ENCODE measurements at regions not wholly inside any gene's neighbourhood (a gene's known extent, or its start where the extent isn't known, plus 50 kb on each side); places are given as distances from the start of the nearest gene placed in this dataset.
"Not testable (repeated sequence)": the region's sequence is repeated elsewhere in the genome, so short reads cannot be mapped to it uniquely, and the experiment has no call there.

GRCh38 chr6:74346936-74347535 lies 651.0 kb downstream of the CD109 start:
- H3K4me2 ChIP-seq (replicated peaks; ENCODE audit: low read depth, low read length, poor library complexity, severe bottlenecking) = no peak overlapping the region
- H3K27ac ChIP-seq (ENCODE audit: low read length in 2 of 2) = no peak overlapping the region
- DNase-seq = no peak
- CTCF ChIA-PET = no interaction called here
- POLR2A ChIA-PET = no interaction called here
- H3K27ac Mint-ChIP-seq = no peak overlapping the region
- H3K36me3 ChIP-seq (replicated peaks in 1 of 2; ENCODE audit: control extremely low read depth in 1 of 2, control insufficient read depth in 1 of 2, extremely low read depth in 1 of 2, insufficient read depth in 2 of 2, low read length in 1 of 2) = no peaks in the 10 kb centered on the region
- H2AFZ ChIP-seq (ENCODE audit: insufficient read depth, low read depth, low read length, poor library complexity, severe bottlenecking) = no peak overlapping the region
- no peaks in the 10 kb centered on the region for H3K9me3 Mint-ChIP-seq (ENCODE audit: insufficient read depth)
- H4K20me1 ChIP-seq (ENCODE audit: control insufficient read depth, insufficient read depth, low read length, poor library complexity, severe bottlenecking) = no peaks in the 10 kb centered on the region
- no peak for ATAC-seq (ENCODE audit: low read depth)
- H3K27me3 ChIP-seq (replicated peaks in 1 of 4; ENCODE audit: control extremely low read depth in 1 of 4, control insufficient read depth in 3 of 4, insufficient read depth in 4 of 4, low read length in 3 of 4) = no peaks in the 10 kb centered on the region
- no CpG with 5 or more reads among the region's 4 CpGs for WGBS (ENCODE audit: insufficient coverage)
- no peak overlapping the region for H3K4me3 Mint-ChIP-seq
- H3K4me1 ChIP-seq (ENCODE audit: control insufficient read depth in 2 of 2, insufficient read depth in 2 of 2, low read length in 2 of 2) = no peaks in the 10 kb centered on the region
- intact Hi-C loops (cut with micrococcal nuclease) = no loop called here
- H3K4me3 ChIP-seq (ENCODE audit: control extremely low read depth in 1 of 5, extremely low read depth in 1 of 5, insufficient read depth in 1 of 5, low read depth in 2 of 5, low read length in 4 of 5) = no peak overlapping the region
- no peaks in the 10 kb centered on the region for H3K4me1 Mint-ChIP-seq
- H3K79me2 ChIP-seq (ENCODE audit: control insufficient read depth, insufficient read depth, low read length) = no peaks in the 10 kb centered on the region
- no peak overlapping the region for H3K9ac ChIP-seq (ENCODE audit: low read length)
- no peaks in the 10 kb centered on the region for H3K27me3 Mint-ChIP-seq
- TF ChIP-seq, protein P1, sequence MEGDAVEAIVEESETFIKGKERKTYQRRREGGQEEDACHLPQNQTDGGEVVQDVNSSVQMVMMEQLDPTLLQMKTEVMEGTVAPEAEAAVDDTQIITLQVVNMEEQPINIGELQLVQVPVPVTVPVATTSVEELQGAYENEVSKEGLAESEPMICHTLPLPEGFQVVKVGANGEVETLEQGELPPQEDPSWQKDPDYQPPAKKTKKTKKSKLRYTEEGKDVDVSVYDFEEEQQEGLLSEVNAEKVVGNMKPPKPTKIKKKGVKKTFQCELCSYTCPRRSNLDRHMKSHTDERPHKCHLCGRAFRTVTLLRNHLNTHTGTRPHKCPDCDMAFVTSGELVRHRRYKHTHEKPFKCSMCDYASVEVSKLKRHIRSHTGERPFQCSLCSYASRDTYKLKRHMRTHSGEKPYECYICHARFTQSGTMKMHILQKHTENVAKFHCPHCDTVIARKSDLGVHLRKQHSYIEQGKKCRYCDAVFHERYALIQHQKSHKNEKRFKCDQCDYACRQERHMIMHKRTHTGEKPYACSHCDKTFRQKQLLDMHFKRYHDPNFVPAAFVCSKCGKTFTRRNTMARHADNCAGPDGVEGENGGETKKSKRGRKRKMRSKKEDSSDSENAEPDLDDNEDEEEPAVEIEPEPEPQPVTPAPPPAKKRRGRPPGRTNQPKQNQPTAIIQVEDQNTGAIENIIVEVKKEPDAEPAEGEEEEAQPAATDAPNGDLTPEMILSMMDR (IDR thresholded peaks at IDR 0.05) = no peak
- TF ChIP-seq EZH2 (IDR thresholded peaks at IDR 0.05; ENCODE audit: borderline replicate concordance, insufficient read depth, low read depth, low read length, poor library complexity, severe bottlenecking) = no peak
- H3K9me3 ChIP-seq (ENCODE audit: control extremely low read depth in 1 of 3, control insufficient read depth in 2 of 3, insufficient read depth in 1 of 3, low read length in 2 of 3) = peaks cover 0 to 3% (median 0%) of the 10 kb centered on the region in 3 donors

GRCh38 chr6:74343804-74344203 lies 647.8 kb downstream of the CD109 start:
- H3K4me2 ChIP-seq (replicated peaks; ENCODE audit: low read depth, low read length, poor library complexity, severe bottlenecking) = no peak overlapping the region
- no peaks in the 10 kb centered on the region for H3K4me1 ChIP-seq (ENCODE audit: control insufficient read depth in 2 of 2, insufficient read depth in 2 of 2, low read length in 2 of 2)
- H3K27ac ChIP-seq (ENCODE audit: low read length in 2 of 2) = no peak overlapping the region
- no peaks in the 10 kb centered on the region for H4K20me1 ChIP-seq (ENCODE audit: control insufficient read depth, insufficient read depth, low read length, poor library complexity, severe bottlenecking)
- H3K27me3 ChIP-seq (replicated peaks in 1 of 4; ENCODE audit: control extremely low read depth in 1 of 4, control insufficient read depth in 3 of 4, insufficient read depth in 4 of 4, low read length in 3 of 4) = no peaks in the 10 kb centered on the region
- TF ChIP-seq, protein P1 (IDR thresholded peaks at IDR 0.05) = no peak
- no peak for TF ChIP-seq EZH2 (IDR thresholded peaks at IDR 0.05; ENCODE audit: borderline replicate concordance, insufficient read depth, low read depth, low read length, poor library complexity, severe bottlenecking)
- DNase-seq (no peak), ATAC-seq (ENCODE audit: low read depth) (no peak)
- Mint-ChIP-seq H3K9me3 (ENCODE audit: insufficient read depth) (peaks cover 2% of the 10 kb centered on the region), H3K27ac (no peak overlapping the region), H3K4me1 (no peaks in the 10 kb centered on the region), H3K4me3 (no peak overlapping the region), H3K27me3 (no peaks in the 10 kb centered on the region)
- H2AFZ ChIP-seq (ENCODE audit: insufficient read depth, low read depth, low read length, poor library complexity, severe bottlenecking) = no peak overlapping the region
- no peak overlapping the region for H3K4me3 ChIP-seq (ENCODE audit: control extremely low read depth in 1 of 5, extremely low read depth in 1 of 5, insufficient read depth in 1 of 5, low read depth in 2 of 5, low read length in 4 of 5)
- WGBS (ENCODE audit: insufficient coverage) = no CpG with 5 or more reads among the region's 3 CpGs
- POLR2A ChIA-PET = no interaction called here
- no peaks in the 10 kb centered on the region for H3K79me2 ChIP-seq (ENCODE audit: control insufficient read depth, insufficient read depth, low read length)
- peaks cover 0 to 3% (median 0%) of the 10 kb centered on the region in 3 donors for H3K9me3 ChIP-seq (ENCODE audit: control extremely low read depth in 1 of 3, control insufficient read depth in 2 of 3, insufficient read depth in 1 of 3, low read length in 2 of 3)
- CTCF ChIA-PET = no interaction called here
- H3K9ac ChIP-seq (ENCODE audit: low read length) = no peak overlapping the region
- no peaks in the 10 kb centered on the region for H3K36me3 ChIP-seq (replicated peaks in 1 of 2; ENCODE audit: control extremely low read depth in 1 of 2, control insufficient read depth in 1 of 2, extremely low read depth in 1 of 2, insufficient read depth in 2 of 2, low read length in 1 of 2)
- intact Hi-C loops (cut with micrococcal nuclease) = no loop called here

- H3K4me2 ChIP-seq (replicated peaks; ENCODE audit: low read depth, low read length, poor library complexity, severe bottlenecking); H2AFZ ChIP-seq (ENCODE audit: insufficient read depth, low read depth, low read length, poor library complexity, severe bottlenecking); POLR2A ChIA-PET; DNase-seq; H3K27me3 Mint-ChIP-seq; H3K27ac Mint-ChIP-seq; H3K79me2 ChIP-seq (ENCODE audit: control insufficient read depth, insufficient read depth, low read length); H3K9me3 ChIP-seq (ENCODE audit: control extremely low read depth in 1 of 3, control insufficient read depth in 2 of 3, insufficient read depth in 1 of 3, low read length in 2 of 3); CTCF ChIA-PET; H3K36me3 ChIP-seq (replicated peaks in 1 of 2; ENCODE audit: control extremely low read depth in 1 of 2, control insufficient read depth in 1 of 2, extremely low read depth in 1 of 2, insufficient read depth in 2 of 2, low read length in 1 of 2); H3K4me3 ChIP-seq (ENCODE audit: control extremely low read depth in 1 of 5, extremely low read depth in 1 of 5, insufficient read depth in 1 of 5, low read depth in 2 of 5, low read length in 4 of 5); H3K9me3 Mint-ChIP-seq (ENCODE audit: insufficient read depth); H3K4me3 Mint-ChIP-seq; H4K20me1 ChIP-seq (ENCODE audit: control insufficient read depth, insufficient read depth, low read length, poor library complexity, severe bottlenecking); intact Hi-C loops (cut with micrococcal nuclease); ATAC-seq (ENCODE audit: low read depth); H3K4me1 ChIP-seq (ENCODE audit: control insufficient read depth in 2 of 2, insufficient read depth in 2 of 2, low read length in 2 of 2); H3K27ac ChIP-seq (ENCODE audit: low read length in 2 of 2); H3K9ac ChIP-seq (ENCODE audit: low read length); H3K4me1 Mint-ChIP-seq; H3K27me3 ChIP-seq (replicated peaks in 1 of 4; ENCODE audit: control extremely low read depth in 1 of 4, control insufficient read depth in 3 of 4, insufficient read depth in 4 of 4, low read length in 3 of 4): not testable (repeated sequence)
- 83% methylated on average over 6 of the region's 6 CpGs for WGBS (ENCODE audit: insufficient coverage)
Measured at GRCh38 chr6:74343321-74343720, 647.3 kb downstream of the CD109 start.
